ENCODE measurements at regions not wholly inside any gene's neighbourhood (a gene's known extent, or its start where the extent isn't known, plus 50 kb on each side); places are given as distances from the start of the nearest gene placed in this dataset.
"Not testable (repeated sequence)": the region's sequence is repeated elsewhere in the genome, so short reads cannot be mapped to it uniquely, and the experiment has no call there.

DNA sequence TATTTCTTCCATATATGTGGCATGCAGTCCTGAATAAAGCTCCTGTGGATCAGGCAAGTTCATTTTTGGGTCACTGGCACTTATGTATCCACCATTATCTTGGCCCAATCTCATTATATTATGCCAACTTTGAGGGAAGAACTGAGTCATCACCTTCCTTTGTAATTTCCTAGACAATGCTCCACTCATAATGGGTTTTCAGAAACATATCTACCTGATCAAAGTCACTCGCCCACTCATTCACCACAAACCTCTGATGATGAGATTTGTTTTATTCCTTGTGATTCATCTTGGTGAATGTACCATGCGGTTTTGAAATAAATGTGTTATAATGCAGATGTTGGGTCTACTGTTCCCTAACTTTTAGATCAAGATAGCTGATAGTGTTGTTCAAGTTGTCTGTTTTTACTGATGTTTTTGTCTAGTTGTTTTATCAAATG, 525.8 kb downstream of the KIF20B start:
- peak; percentile 74 to 100 for DNase-seq (ENCODE audit: low read depth in 2 of 2)
- TF ChIP-seq, protein P1, sequence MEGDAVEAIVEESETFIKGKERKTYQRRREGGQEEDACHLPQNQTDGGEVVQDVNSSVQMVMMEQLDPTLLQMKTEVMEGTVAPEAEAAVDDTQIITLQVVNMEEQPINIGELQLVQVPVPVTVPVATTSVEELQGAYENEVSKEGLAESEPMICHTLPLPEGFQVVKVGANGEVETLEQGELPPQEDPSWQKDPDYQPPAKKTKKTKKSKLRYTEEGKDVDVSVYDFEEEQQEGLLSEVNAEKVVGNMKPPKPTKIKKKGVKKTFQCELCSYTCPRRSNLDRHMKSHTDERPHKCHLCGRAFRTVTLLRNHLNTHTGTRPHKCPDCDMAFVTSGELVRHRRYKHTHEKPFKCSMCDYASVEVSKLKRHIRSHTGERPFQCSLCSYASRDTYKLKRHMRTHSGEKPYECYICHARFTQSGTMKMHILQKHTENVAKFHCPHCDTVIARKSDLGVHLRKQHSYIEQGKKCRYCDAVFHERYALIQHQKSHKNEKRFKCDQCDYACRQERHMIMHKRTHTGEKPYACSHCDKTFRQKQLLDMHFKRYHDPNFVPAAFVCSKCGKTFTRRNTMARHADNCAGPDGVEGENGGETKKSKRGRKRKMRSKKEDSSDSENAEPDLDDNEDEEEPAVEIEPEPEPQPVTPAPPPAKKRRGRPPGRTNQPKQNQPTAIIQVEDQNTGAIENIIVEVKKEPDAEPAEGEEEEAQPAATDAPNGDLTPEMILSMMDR (conservative IDR thresholded peaks at IDR 0.05 in 1 of 2, IDR thresholded peaks at IDR 0.05 in 1 of 2; ENCODE audit: low read depth in 1 of 2, low read length in 2 of 2): no peak
- no peak for TF ChIP-seq EZH2 (IDR thresholded peaks at IDR 0.05; ENCODE audit: low read length, missing control alignments)
- peaks cover 3% of the 10 kb centered on the region for H3K4me1 ChIP-seq (ENCODE audit: control insufficient read depth, extremely low read depth, insufficient read depth, low read length)
- H3K27ac ChIP-seq (ENCODE audit: insufficient read depth, low read length): no peak overlapping the region
- H4K20me1 ChIP-seq (ENCODE audit: control insufficient read depth, extremely low read depth, insufficient read depth, low read length): no peaks in the 10 kb centered on the region
- no peaks in the 10 kb centered on the region for H3K79me2 ChIP-seq (ENCODE audit: control insufficient read depth, insufficient read depth, low read length)
- H3K9me3 ChIP-seq (ENCODE audit: control insufficient read depth, insufficient read depth, low read depth, low read length): no peaks in the 10 kb centered on the region
- H3K4me3 ChIP-seq (replicated peaks in 1 of 4; ENCODE audit: control extremely low read depth in 1 of 4, insufficient read depth in 1 of 4, low read depth in 3 of 4, low read length in 4 of 4): no peak overlapping the region
- no peak overlapping the region for H2AFZ ChIP-seq (ENCODE audit: low read length)
- no peaks in the 10 kb centered on the region for H3K27me3 ChIP-seq (ENCODE audit: control insufficient read depth, insufficient read depth, low read length)
- no peaks in the 10 kb centered on the region for H3K36me3 ChIP-seq (ENCODE audit: control insufficient read depth, insufficient read depth, low read length)
- no peak overlapping the region for H3K9ac ChIP-seq (ENCODE audit: insufficient read depth, low read length)
- H3K4me2 ChIP-seq (ENCODE audit: extremely low read depth, insufficient read depth, low read length): no peak overlapping the region

DNA sequence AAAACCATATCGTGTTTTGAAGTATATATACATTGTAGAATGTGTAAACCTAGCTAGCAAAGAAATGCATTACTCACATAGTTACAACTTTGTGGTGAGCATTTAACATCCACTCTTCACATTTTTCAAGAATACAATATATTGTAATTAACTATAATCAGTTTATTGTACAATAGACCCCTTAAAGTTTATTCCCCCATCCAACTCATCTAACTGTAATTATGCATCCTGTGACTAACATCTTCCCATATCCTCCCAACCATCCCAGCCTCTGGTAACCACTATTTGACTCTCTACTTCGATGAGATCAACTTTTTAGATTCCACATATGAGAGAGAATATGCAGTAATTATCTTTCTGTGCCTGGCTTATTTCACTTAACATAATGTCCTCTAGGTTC, 526.4 kb downstream of the KIF20B start:
- no peak overlapping the region for H3K9ac ChIP-seq (ENCODE audit: insufficient read depth, low read length)
- H3K79me2 ChIP-seq (ENCODE audit: control insufficient read depth, insufficient read depth, low read length): no peaks in the 10 kb centered on the region
- H3K4me1 ChIP-seq (ENCODE audit: control insufficient read depth, extremely low read depth, insufficient read depth, low read length): peaks cover 3% of the 10 kb centered on the region
- H3K27me3 ChIP-seq (ENCODE audit: control insufficient read depth, insufficient read depth, low read length): no peaks in the 10 kb centered on the region
- H4K20me1 ChIP-seq (ENCODE audit: control insufficient read depth, extremely low read depth, insufficient read depth, low read length): no peaks in the 10 kb centered on the region
- H3K4me3 ChIP-seq (replicated peaks in 1 of 4; ENCODE audit: control extremely low read depth in 1 of 4, insufficient read depth in 1 of 4, low read depth in 3 of 4, low read length in 4 of 4): no peak overlapping the region
- H3K36me3 ChIP-seq (ENCODE audit: control insufficient read depth, insufficient read depth, low read length): no peaks in the 10 kb centered on the region
- no peak overlapping the region for H3K4me2 ChIP-seq (ENCODE audit: extremely low read depth, insufficient read depth, low read length)
- no peak overlapping the region for H2AFZ ChIP-seq (ENCODE audit: low read length)
- TF ChIP-seq EZH2 (IDR thresholded peaks at IDR 0.05; ENCODE audit: low read length, missing control alignments): no peak
- TF ChIP-seq, protein P1 (conservative IDR thresholded peaks at IDR 0.05 in 1 of 2, IDR thresholded peaks at IDR 0.05 in 1 of 2; ENCODE audit: low read depth in 1 of 2, low read length in 2 of 2): no peak
- H3K27ac ChIP-seq (ENCODE audit: insufficient read depth, low read length): no peak overlapping the region
- peak in 1 of 2 donors; percentile 88 for DNase-seq (ENCODE audit: low read depth in 2 of 2)
- no peaks in the 10 kb centered on the region for H3K9me3 ChIP-seq (ENCODE audit: control insufficient read depth, insufficient read depth, low read depth, low read length)

DNA sequence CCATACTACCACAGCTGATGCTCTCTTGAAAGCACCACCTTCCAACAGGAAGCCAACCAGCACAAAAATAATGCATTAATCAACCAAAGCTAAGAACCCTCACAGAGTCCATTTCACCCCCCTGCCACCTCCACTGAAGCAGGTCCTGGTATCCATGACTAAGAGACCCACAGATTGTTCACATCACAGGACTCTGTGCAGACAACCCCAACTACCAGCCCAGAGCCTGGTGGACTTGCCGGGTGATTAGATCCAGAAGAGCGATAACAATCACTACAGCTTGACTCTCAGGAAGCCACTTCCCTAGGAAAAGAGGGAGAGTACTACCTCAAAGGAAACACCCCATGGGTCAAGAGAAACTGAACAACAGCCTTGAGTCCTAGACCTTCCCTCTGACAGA, 528.1 kb downstream of the KIF20B start:
- no peaks in the 10 kb centered on the region for H3K36me3 ChIP-seq (ENCODE audit: control insufficient read depth, insufficient read depth, low read length)
- H3K4me3 ChIP-seq (replicated peaks in 1 of 4; ENCODE audit: control extremely low read depth in 1 of 4, insufficient read depth in 1 of 4, low read depth in 3 of 4, low read length in 4 of 4): no peak overlapping the region
- no peaks in the 10 kb centered on the region for H3K27me3 ChIP-seq (ENCODE audit: control insufficient read depth, insufficient read depth, low read length)
- no peak overlapping the region for H2AFZ ChIP-seq (ENCODE audit: low read length)
- TF ChIP-seq, protein P1 (conservative IDR thresholded peaks at IDR 0.05 in 1 of 2, IDR thresholded peaks at IDR 0.05 in 1 of 2; ENCODE audit: low read depth in 1 of 2, low read length in 2 of 2): no peak
- no peak for TF ChIP-seq EZH2 (IDR thresholded peaks at IDR 0.05; ENCODE audit: low read length, missing control alignments)
- H3K4me2 ChIP-seq (ENCODE audit: extremely low read depth, insufficient read depth, low read length): no peak overlapping the region
- H3K4me1 ChIP-seq (ENCODE audit: control insufficient read depth, extremely low read depth, insufficient read depth, low read length): no peaks in the 10 kb centered on the region
- H3K79me2 ChIP-seq (ENCODE audit: control insufficient read depth, insufficient read depth, low read length): no peaks in the 10 kb centered on the region
- H3K9ac ChIP-seq (ENCODE audit: insufficient read depth, low read length): no peak overlapping the region
- no peak overlapping the region for H3K27ac ChIP-seq (ENCODE audit: insufficient read depth, low read length)
- no peaks in the 10 kb centered on the region for H3K9me3 ChIP-seq (ENCODE audit: control insufficient read depth, insufficient read depth, low read depth, low read length)
- no peak for DNase-seq (ENCODE audit: low read depth in 2 of 2)
- no peaks in the 10 kb centered on the region for H4K20me1 ChIP-seq (ENCODE audit: control insufficient read depth, extremely low read depth, insufficient read depth, low read length)

DNA sequence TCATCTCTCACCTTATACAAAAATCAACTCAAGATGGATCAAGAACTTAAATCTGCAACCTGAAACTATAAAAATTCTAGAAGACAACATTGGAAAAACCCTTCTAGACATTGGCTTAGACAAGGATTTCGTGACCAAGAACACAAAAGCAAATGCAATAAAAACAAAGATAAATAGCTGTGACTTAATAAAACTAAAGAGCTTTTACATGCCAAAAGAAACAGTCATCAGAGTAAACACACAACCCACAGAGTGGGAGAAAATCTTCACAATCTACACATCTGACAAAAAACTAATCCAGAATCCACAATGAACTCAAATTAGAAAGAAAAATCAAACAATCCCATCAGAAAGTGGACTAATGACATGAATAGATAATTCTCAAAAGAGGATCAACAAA, 532.4 kb downstream of the KIF20B start:
- not testable (repeated sequence) for H3K4me2 ChIP-seq (ENCODE audit: extremely low read depth, insufficient read depth, low read length); H3K27ac ChIP-seq (ENCODE audit: insufficient read depth, low read length); H3K79me2 ChIP-seq (ENCODE audit: control insufficient read depth, insufficient read depth, low read length)

More for the DNA sequence above, 532.4 kb downstream of the KIF20B start:
- H3K9ac ChIP-seq (ENCODE audit: insufficient read depth, low read length); H3K27me3 ChIP-seq (ENCODE audit: control insufficient read depth, insufficient read depth, low read length); H3K4me3 ChIP-seq (replicated peaks in 1 of 4; ENCODE audit: control extremely low read depth in 1 of 4, insufficient read depth in 1 of 4, low read depth in 3 of 4, low read length in 4 of 4); H3K9me3 ChIP-seq (ENCODE audit: control insufficient read depth, insufficient read depth, low read depth, low read length); H4K20me1 ChIP-seq (ENCODE audit: control insufficient read depth, extremely low read depth, insufficient read depth, low read length); H3K36me3 ChIP-seq (ENCODE audit: control insufficient read depth, insufficient read depth, low read length); H2AFZ ChIP-seq (ENCODE audit: low read length); H3K4me1 ChIP-seq (ENCODE audit: control insufficient read depth, extremely low read depth, insufficient read depth, low read length): not testable (repeated sequence)
- peak in 1 of 2 donors; percentile 72 for DNase-seq (ENCODE audit: low read depth in 2 of 2)

Measured in fibroblast of lung (primary cell).